H9 (cell line): ENCODE measurements at regions not wholly inside any gene's neighbourhood (a gene's known extent, or its start where the extent isn't known, plus 50 kb on each side); places are given as distances from the start of the nearest gene placed in this dataset.

Source experiments
- DNase-seq: peaks from one replicate; pipeline ENCODE4 v3.0.0-alpha.2; 2017
- H2AFZ ChIP-seq: one replicate; pipeline ENCODE4 v1.6.1; 2013; ENCODE audit warnings: mild to moderate bottlenecking, low read length, control low read depth, moderate library complexity
- H2AK5ac ChIP-seq: 2 replicates; pipeline ENCODE4 v1.6.1; 2013; ENCODE audit warnings: low read length, control low read depth, mixed read lengths; ENCODE audit not compliant: insufficient read length
- H2BK120ac ChIP-seq: one replicate; pipeline ENCODE4 v1.6.1; 2013; ENCODE audit warnings: low read depth, mild to moderate bottlenecking, low read length, control low read depth, inconsistent platforms; ENCODE audit not compliant: poor library complexity, severe bottlenecking
- H2BK12ac ChIP-seq: 2 replicates; pipeline ENCODE4 v1.6.1; 2013; ENCODE audit warnings: low read length, control low read depth, mixed read lengths, low read depth; ENCODE audit not compliant: insufficient read length
- H2BK15ac ChIP-seq: 2 replicates; pipeline ENCODE4 v1.6.1; 2013; ENCODE audit warnings: low read depth, low read length, control low read depth
- H2BK20ac ChIP-seq: one replicate; pipeline ENCODE4 v1.6.1; 2013; ENCODE audit warnings: low read depth, mild to moderate bottlenecking, low read length, control low read depth, inconsistent platforms; ENCODE audit not compliant: poor library complexity, severe bottlenecking
- H2BK5ac ChIP-seq: 2 replicates; pipeline ENCODE4 v1.6.1; 2013; ENCODE audit warnings: low read length, control low read depth, mixed read lengths; ENCODE audit not compliant: insufficient read length
- H3K14ac ChIP-seq: 2 replicates; pipeline ENCODE4 v1.6.1; 2013; ENCODE audit warnings: low read length, control low read depth; ENCODE audit not compliant: insufficient read depth
- H3K18ac ChIP-seq: 2 replicates; pipeline ENCODE4 v1.6.1; 2013; ENCODE audit warnings: low read depth, mild to moderate bottlenecking, mixed read lengths, low read length, control low read depth; ENCODE audit not compliant: insufficient read length
- H3K23ac ChIP-seq: 2 replicates; pipeline ENCODE4 v1.6.1; 2013; ENCODE audit warnings: low read length, control low read depth, mixed read lengths, low read depth; ENCODE audit not compliant: insufficient read length
- H3K23me2 ChIP-seq: 2 replicates; pipeline ENCODE4 v1.6.1; 2013; ENCODE audit warnings: low read depth, mild to moderate bottlenecking, mixed read lengths, low read length, control low read depth; ENCODE audit not compliant: insufficient read length, poor library complexity, severe bottlenecking
- H3K27ac ChIP-seq: 2 replicates; pipeline ENCODE4 v1.5.1; 2013; ENCODE audit warnings: low read length, control low read depth, mixed read lengths, low read depth; ENCODE audit not compliant: insufficient read length
- H3K27me3 ChIP-seq: 2 replicates; pipeline ENCODE4 v1.6.1; 2013; ENCODE audit warnings: low read length, control low read depth, inconsistent platforms; ENCODE audit not compliant: insufficient read depth
- H3K4ac ChIP-seq: 2 replicates; pipeline ENCODE4 v1.6.1; 2013; ENCODE audit warnings: low read depth, mild to moderate bottlenecking, control low read depth, inconsistent platforms, low read length, moderate library complexity
- H3K4me1 ChIP-seq: 2 replicates; pipeline ENCODE4 v1.6.1; 2013; ENCODE audit warnings: low read length, control low read depth, inconsistent platforms; ENCODE audit not compliant: insufficient read depth
- H3K4me2 ChIP-seq: 2 replicates; pipeline ENCODE4 v1.6.1; 2013; ENCODE audit warnings: low read length, control low read depth, mixed read lengths; ENCODE audit not compliant: insufficient read length, insufficient read depth
- H3K56ac ChIP-seq: 2 replicates; pipeline ENCODE4 v1.6.1; 2013; ENCODE audit warnings: low read depth, mild to moderate bottlenecking, mixed read lengths, low read length, control low read depth; ENCODE audit not compliant: insufficient read length
- H3K79me1 ChIP-seq: 2 replicates; pipeline ENCODE4 v1.6.1; 2013; ENCODE audit warnings: low read depth, mild to moderate bottlenecking, moderate library complexity, low read length, control low read depth, inconsistent platforms; ENCODE audit not compliant: insufficient read depth, poor library complexity, severe bottlenecking
- H3K79me2 ChIP-seq: 2 replicates; pipeline ENCODE4 v1.6.1; 2013; ENCODE audit warnings: low read length, control low read depth, inconsistent platforms; ENCODE audit not compliant: insufficient read depth
- H3K9ac ChIP-seq: 2 replicates; pipeline ENCODE4 v1.6.1; 2013; ENCODE audit warnings: low read length, control low read depth, mixed read lengths; ENCODE audit not compliant: insufficient read length; ENCODE audit errors: extremely low read depth
- H3K9me3 ChIP-seq: one replicate; pipeline ENCODE4 v1.6.1; 2013; ENCODE audit warnings: low read depth, low read length, inconsistent platforms; ENCODE audit not compliant: control insufficient read depth
- H3T11ph ChIP-seq: one replicate; pipeline ENCODE4 v1.6.1; 2013; ENCODE audit warnings: mild to moderate bottlenecking, low read length, control low read depth, inconsistent platforms
- H4K20me1 ChIP-seq: one replicate; pipeline ENCODE4 v1.6.1; 2013; ENCODE audit not compliant: control insufficient read depth, insufficient read length, insufficient read depth
- H4K5ac ChIP-seq: 2 replicates; pipeline ENCODE4 v1.6.1; 2013; ENCODE audit warnings: low read depth, mild to moderate bottlenecking, mixed read lengths, low read length, control low read depth; ENCODE audit not compliant: insufficient read length
- H4K8ac ChIP-seq: replicated peaks from 2 replicates; pipeline ENCODE4 v1.6.1; 2013; ENCODE audit warnings: low read length, control low read depth, mixed read lengths, low read depth; ENCODE audit not compliant: insufficient read length
- H4K91ac ChIP-seq: 2 replicates; pipeline ENCODE4 v1.6.1; 2013; ENCODE audit warnings: low read depth, mild to moderate bottlenecking, moderate library complexity, mixed read lengths, low read length, control low read depth; ENCODE audit not compliant: insufficient read length
- H3K27ac Mint-ChIP-seq, 3 experiments: 2 replicates in 2 of 3; 3 replicates in 1 of 3; pipeline ENCODE4 v1.8.0; 2020 to 2021; ENCODE audit warnings: mixed read lengths in 3 of 3, mild to moderate bottlenecking in 1 of 3, moderate library complexity in 1 of 3
- H3K27me3 Mint-ChIP-seq: 2 replicates; pipeline ENCODE4 v1.8.0; 2021; ENCODE audit warnings: low read depth, mild to moderate bottlenecking, moderate library complexity, mixed read lengths
- H3K36me3 Mint-ChIP-seq, 3 experiments: 2 replicates in 2 of 3; 3 replicates in 1 of 3; pipeline ENCODE4 v1.8.0; 2020 to 2021; ENCODE audit warnings: low read depth in 3 of 3, mixed read lengths in 3 of 3; ENCODE audit not compliant: insufficient read depth in 1 of 3
- H3K4me1 Mint-ChIP-seq, 2 experiments: 2 replicates each; pipeline ENCODE4 v1.8.0; 2020; ENCODE audit warnings: mixed read lengths in 2 of 2
- H3K4me3 Mint-ChIP-seq, 2 experiments: 2 replicates in 1 of 2; 3 replicates in 1 of 2; pipeline ENCODE4 v1.8.0; 2020 to 2021; ENCODE audit warnings: mild to moderate bottlenecking in 2 of 2, mixed read lengths in 2 of 2, moderate library complexity in 1 of 2
- H3K9me3 Mint-ChIP-seq, 2 experiments: 2 replicates in 1 of 2; 3 replicates in 1 of 2; pipeline ENCODE4 v1.8.0; 2020; ENCODE audit warnings: mild to moderate bottlenecking in 2 of 2, mixed read lengths in 2 of 2, moderate library complexity in 1 of 2
- WGBS: extraction: QIAGEN DNeasy Blood & Tissue Kit; methylation state at CpG from one replicate; pipeline ENCODE4 v1.1.7; 2013; ENCODE audit warnings: missing lambda C conversion rate, low lambda C conversion rate, mixed read lengths; ENCODE audit not compliant: insufficient read length; ENCODE audit errors: extremely low coverage; 5-methylcytosine and 5-hydroxymethylcytosine counted together
- TF ChIP-seq, protein P1 (sequence below): fragments of 200-600 bp; sonication (generic); conservative IDR thresholded peaks from 3 replicates; pipeline ENCODE4 v1.8.0; 2021; ENCODE audit warnings: antibody characterized with exemption, mild to moderate bottlenecking

DNA sequence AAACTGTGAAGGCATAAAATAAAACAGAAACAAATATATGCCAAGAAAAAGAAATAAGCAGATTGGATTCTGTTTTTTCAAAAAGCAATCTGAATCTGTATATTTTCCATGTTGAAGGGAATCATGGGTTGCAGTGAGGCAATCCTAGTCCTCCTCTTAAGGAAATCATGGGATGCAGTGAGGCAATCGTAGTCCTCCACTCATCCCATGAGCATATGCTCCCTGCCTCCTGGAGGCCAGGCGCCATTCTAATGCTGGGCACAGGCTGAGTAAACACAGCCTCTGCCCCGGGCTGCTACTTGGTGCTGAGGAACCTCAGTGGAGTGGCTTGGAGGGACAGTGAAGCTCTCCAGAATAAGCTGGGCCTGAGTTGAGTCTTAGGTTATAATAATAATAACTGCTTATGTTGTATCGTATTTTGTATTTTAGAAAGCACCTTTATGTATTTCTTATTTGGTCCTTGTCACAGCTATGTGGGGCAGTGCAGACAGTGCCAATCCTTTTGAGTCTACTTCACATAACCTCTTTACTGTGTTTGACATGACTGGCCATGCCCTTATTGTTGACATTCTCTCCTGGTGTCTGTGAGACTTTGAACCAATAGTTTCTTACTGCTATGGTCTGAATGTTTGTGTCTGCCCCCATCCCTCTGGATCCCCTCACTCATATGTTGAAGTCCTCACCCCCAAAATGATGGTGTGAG lies 56.6 kb upstream of the CITED2 start:
- Mint-ChIP-seq H3K27ac (no peak overlapping the region; a peak in 1 of 7 replicates), H3K4me1 (peaks cover 10 to 12% of the 10 kb centered on the region in 2 experiments), H3K9me3 (peaks cover 2 to 4% of the 10 kb centered on the region in 2 experiments; a peak in 3 of 5 replicates), H3K27me3 (peaks cover 2% of the 10 kb centered on the region; the same call in 1 of the 2 replicates), H3K4me3 (no peak overlapping the region), H3K36me3 (peaks cover 0 to 4% (median 0%) of the 10 kb centered on the region in 3 experiments; a peak in 2 of 7 replicates)
- Histone ChIP-seq H2AFZ (no peak overlapping the region), H3K14ac (no peak overlapping the region), H2BK15ac (no peak overlapping the region), H3K4me1 (no peaks in the 10 kb centered on the region), H4K20me1 (no peaks in the 10 kb centered on the region), H2AK5ac (no peak overlapping the region), H3K23ac (no peak overlapping the region), H3K23me2 (no peaks in the 10 kb centered on the region), H4K91ac (no peak overlapping the region), H3K9me3 (no peaks in the 10 kb centered on the region), H3T11ph (no peak overlapping the region), H2BK120ac (no peak overlapping the region), H3K18ac (no peak overlapping the region), H2BK5ac (no peak overlapping the region), H3K4ac (no peak overlapping the region), H4K5ac (no peak overlapping the region), H3K4me2 (no peak overlapping the region), H3K79me2 (no peaks in the 10 kb centered on the region), H2BK12ac (no peak overlapping the region), H3K27ac (no peak overlapping the region), H3K27me3 (no peaks in the 10 kb centered on the region), H3K9ac (no peak overlapping the region), H2BK20ac (no peak overlapping the region), H3K56ac (no peak overlapping the region), H3K79me1 (no peaks in the 10 kb centered on the region), H4K8ac (no peak overlapping the region)
- TF ChIP-seq, protein P1, sequence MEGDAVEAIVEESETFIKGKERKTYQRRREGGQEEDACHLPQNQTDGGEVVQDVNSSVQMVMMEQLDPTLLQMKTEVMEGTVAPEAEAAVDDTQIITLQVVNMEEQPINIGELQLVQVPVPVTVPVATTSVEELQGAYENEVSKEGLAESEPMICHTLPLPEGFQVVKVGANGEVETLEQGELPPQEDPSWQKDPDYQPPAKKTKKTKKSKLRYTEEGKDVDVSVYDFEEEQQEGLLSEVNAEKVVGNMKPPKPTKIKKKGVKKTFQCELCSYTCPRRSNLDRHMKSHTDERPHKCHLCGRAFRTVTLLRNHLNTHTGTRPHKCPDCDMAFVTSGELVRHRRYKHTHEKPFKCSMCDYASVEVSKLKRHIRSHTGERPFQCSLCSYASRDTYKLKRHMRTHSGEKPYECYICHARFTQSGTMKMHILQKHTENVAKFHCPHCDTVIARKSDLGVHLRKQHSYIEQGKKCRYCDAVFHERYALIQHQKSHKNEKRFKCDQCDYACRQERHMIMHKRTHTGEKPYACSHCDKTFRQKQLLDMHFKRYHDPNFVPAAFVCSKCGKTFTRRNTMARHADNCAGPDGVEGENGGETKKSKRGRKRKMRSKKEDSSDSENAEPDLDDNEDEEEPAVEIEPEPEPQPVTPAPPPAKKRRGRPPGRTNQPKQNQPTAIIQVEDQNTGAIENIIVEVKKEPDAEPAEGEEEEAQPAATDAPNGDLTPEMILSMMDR: no peak
- DNase-seq: no peak
- WGBS: no CpG with 5 or more reads among the region's 4 CpGs
